ENCODE measurements at regions not wholly inside any gene's neighbourhood (a gene's known extent, or its start where the extent isn't known, plus 50 kb on each side); places are given as distances from the start of the nearest gene placed in this dataset.
A peak's percentile ranks its signal among the peaks of the same experiment; 100 is the strongest.

- no peak for DNase-seq (ENCODE audit: low spot score)
- TF ChIP-seq CTCF (IDR thresholded peaks at IDR 0.05; ENCODE audit: unreplicated experiment) = peak; percentile 97
- Mint-ChIP-seq H3K9me3 (ENCODE audit: unreplicated experiment) (no peaks in the 10 kb centered on the region), H3K27ac (ENCODE audit: unreplicated experiment) (no peak overlapping the region), H3K27me3 (ENCODE audit: unreplicated experiment) (no peaks in the 10 kb centered on the region), H3K4me1 (ENCODE audit: unreplicated experiment) (peaks cover 11% of the 10 kb centered on the region), H3K4me3 (ENCODE audit: unreplicated experiment) (no peak overlapping the region), H3K36me3 (ENCODE audit: low read depth, unreplicated experiment) (no peaks in the 10 kb centered on the region)
Observed at GRCh38 chr7:16982640-16983350, 101.0 kb upstream of the AGR3 start.

GRCh38 chr7:16984375-16984774, 102.6 kb upstream of the AGR3 start:
- Mint-ChIP-seq H3K4me1 (ENCODE audit: unreplicated experiment) (peaks cover 6% of the 10 kb centered on the region), H3K9me3 (ENCODE audit: unreplicated experiment) (no peaks in the 10 kb centered on the region)

GRCh38 chr7:16985621-16986020, 103.8 kb upstream of the AGR3 start:
- Mint-ChIP-seq H3K36me3 (ENCODE audit: low read depth, unreplicated experiment) (no peaks in the 10 kb centered on the region), H3K4me3 (ENCODE audit: unreplicated experiment) (no peak overlapping the region), H3K27me3 (ENCODE audit: unreplicated experiment) (no peaks in the 10 kb centered on the region), H3K27ac (ENCODE audit: unreplicated experiment) (no peak overlapping the region), H3K9me3 (ENCODE audit: unreplicated experiment) (no peaks in the 10 kb centered on the region), H3K4me1 (ENCODE audit: unreplicated experiment) (peaks cover 6% of the 10 kb centered on the region)
- no peak for TF ChIP-seq CTCF (IDR thresholded peaks at IDR 0.05; ENCODE audit: unreplicated experiment)
- DNase-seq (ENCODE audit: low spot score) = no peak

More at GRCh38 chr7:16984375-16984774, 102.6 kb upstream of the AGR3 start:
- Mint-ChIP-seq H3K4me3 (ENCODE audit: unreplicated experiment) (no peak overlapping the region), H3K36me3 (ENCODE audit: low read depth, unreplicated experiment) (no peaks in the 10 kb centered on the region), H3K27ac (ENCODE audit: unreplicated experiment) (no peak overlapping the region), H3K27me3 (ENCODE audit: unreplicated experiment) (no peaks in the 10 kb centered on the region)
- no peak for TF ChIP-seq CTCF (IDR thresholded peaks at IDR 0.05; ENCODE audit: unreplicated experiment)
- DNase-seq (ENCODE audit: low spot score) = no peak

GRCh38 chr7:16986755-16987154, 105.0 kb upstream of the AGR3 start:
- no peak for DNase-seq (ENCODE audit: low spot score)
- H3K4me1 Mint-ChIP-seq (ENCODE audit: unreplicated experiment) = peaks cover 6% of the 10 kb centered on the region
- TF ChIP-seq CTCF (IDR thresholded peaks at IDR 0.05; ENCODE audit: unreplicated experiment) = no peak
- H3K4me3 Mint-ChIP-seq (ENCODE audit: unreplicated experiment) = no peak overlapping the region
- H3K36me3 Mint-ChIP-seq (ENCODE audit: low read depth, unreplicated experiment) = no peaks in the 10 kb centered on the region
- H3K27me3 Mint-ChIP-seq (ENCODE audit: unreplicated experiment) = no peaks in the 10 kb centered on the region
- no peak overlapping the region for H3K27ac Mint-ChIP-seq (ENCODE audit: unreplicated experiment)
- H3K9me3 Mint-ChIP-seq (ENCODE audit: unreplicated experiment) = no peaks in the 10 kb centered on the region

- H3K27me3 Mint-ChIP-seq (ENCODE audit: unreplicated experiment) = peaks cover 5% of the 10 kb centered on the region
- H3K9me3 Mint-ChIP-seq (ENCODE audit: unreplicated experiment) = no peaks in the 10 kb centered on the region
- no peak overlapping the region for H3K4me3 Mint-ChIP-seq (ENCODE audit: unreplicated experiment)
- peaks cover 3% of the 10 kb centered on the region for H3K4me1 Mint-ChIP-seq (ENCODE audit: unreplicated experiment)
- H3K36me3 Mint-ChIP-seq (ENCODE audit: low read depth, unreplicated experiment) = no peaks in the 10 kb centered on the region
- no peak for DNase-seq (ENCODE audit: low spot score)
- H3K27ac Mint-ChIP-seq (ENCODE audit: unreplicated experiment) = no peak overlapping the region
- no peak for TF ChIP-seq CTCF (IDR thresholded peaks at IDR 0.05; ENCODE audit: unreplicated experiment)
Observed at GRCh38 chr7:16989811-16990413, 108.1 kb upstream of the AGR3 start.
